GM23248 (cell line): ENCODE measurements at regions not wholly inside any gene's neighbourhood (a gene's known extent, or its start where the extent isn't known, plus 50 kb on each side); places are given as distances from the start of the nearest gene placed in this dataset.
"Not testable (repeated sequence)": the region's sequence is repeated elsewhere in the genome, so short reads cannot be mapped to it uniquely, and the experiment has no call there.

Experiments used
- DNase-seq: peaks from one replicate; pipeline ENCODE4 v3.0.0-alpha.2; 2015
- H2AFZ ChIP-seq: fragments of 200-600 bp; sonication (generic); 2 replicates; pipeline ENCODE4 v1.6.1; 2016; ENCODE audit warnings: antibody characterized with exemption
- H3F3A ChIP-seq: fragments of 200-600 bp; sonication (generic); 2 replicates; pipeline ENCODE4 v1.6.1; 2016; ENCODE audit warnings: mild to moderate bottlenecking, antibody characterized with exemption, mixed run types; ENCODE audit not compliant: insufficient read depth
- H3K27ac ChIP-seq: fragments of 200-600 bp; sonication (generic); 2 replicates; pipeline ENCODE4 v1.5.1; 2016; ENCODE audit warnings: mild to moderate bottlenecking
- H3K27me3 ChIP-seq: fragments of 200-600 bp; sonication (generic); replicated peaks from 2 replicates; pipeline ENCODE4 v1.6.1; 2016; ENCODE audit warnings: mild to moderate bottlenecking; ENCODE audit not compliant: insufficient read depth
- H3K36me3 ChIP-seq: fragments of 200-600 bp; sonication (generic); 2 replicates; pipeline ENCODE4 v1.6.1; 2016; ENCODE audit warnings: low read depth, mild to moderate bottlenecking
- H3K4me1 ChIP-seq: fragments of 200-600 bp; sonication (generic); 2 replicates; pipeline ENCODE4 v1.6.1; 2016; ENCODE audit warnings: mild to moderate bottlenecking; ENCODE audit not compliant: insufficient read depth
- H3K4me2 ChIP-seq: fragments of 200-600 bp; sonication (generic); one replicate; pipeline ENCODE4 v1.6.1; 2016; ENCODE audit warnings: mild to moderate bottlenecking; ENCODE audit not compliant: unreplicated experiment
- H3K4me3 ChIP-seq: fragments of 200-600 bp; sonication (generic); 2 replicates; pipeline ENCODE4 v1.5.1; 2016; ENCODE audit warnings: mild to moderate bottlenecking
- H3K79me2 ChIP-seq: fragments of 200-600 bp; sonication (generic); 2 replicates; pipeline ENCODE4 v1.6.1; 2016; ENCODE audit warnings: mild to moderate bottlenecking; ENCODE audit not compliant: insufficient read depth
- H3K9ac ChIP-seq: fragments of 200-600 bp; sonication (generic); 2 replicates; pipeline ENCODE4 v1.6.1; 2016; ENCODE audit warnings: mild to moderate bottlenecking
- H3K9me2 ChIP-seq: fragments of 200-600 bp; sonication (generic); 2 replicates; pipeline ENCODE4 v1.6.1; 2016; ENCODE audit warnings: mixed run types, mild to moderate bottlenecking, moderate library complexity; ENCODE audit not compliant: insufficient read depth
- H3K9me3 ChIP-seq: fragments of 200-600 bp; sonication (generic); one replicate; pipeline ENCODE4 v1.6.1; 2017; ENCODE audit warnings: low read depth
- H4K20me1 ChIP-seq: fragments of 200-600 bp; sonication (generic); 2 replicates; pipeline ENCODE4 v1.6.0; 2016; ENCODE audit not compliant: insufficient read depth
- EZH2 ChIP-seq: fragments of 200-600 bp; sonication (generic); IDR thresholded peaks from 2 replicates; pipeline ENCODE4 v1.6.1; 2018; ENCODE audit warnings: antibody characterized with exemption, mild to moderate bottlenecking; ENCODE audit not compliant: insufficient read depth, poor library complexity, severe bottlenecking
- EZH2phosphoT487 ChIP-seq: fragments of 200-600 bp; sonication (generic); IDR thresholded peaks from 2 replicates; pipeline ENCODE4 v1.6.1; 2018; ENCODE audit warnings: antibody characterized with exemption, moderate library complexity, mild to moderate bottlenecking, low read depth; ENCODE audit not compliant: insufficient read depth
- WGBS, 2 experiments: methylation state at CpG; one replicate each; pipeline ENCODE4 v1.1.6; 2015 to 2017; ENCODE audit warnings: low lambda C conversion rate in 2 of 2, low coverage in 1 of 2; ENCODE audit errors: missing lambda C conversion rate in 2 of 2; 5-methylcytosine and 5-hydroxymethylcytosine counted together
- in situ Hi-C: fragments of 300-500 bp; cut with MboI; formaldehyde crosslinking; loops from 2 replicates; pipeline ENCODE4 v1.15.0; 2020

GRCh38 chr9:73923796-73924195 is 573.3 kb upstream of the RORB start:
- Histone ChIP-seq H3K4me2 (no peak overlapping the region), H4K20me1 (no peaks in the 10 kb centered on the region), H3K36me3 (no peaks in the 10 kb centered on the region), H3K27me3 (no peaks in the 10 kb centered on the region), H3K9ac (no peak overlapping the region), H3K4me1 (no peaks in the 10 kb centered on the region), H3K4me3 (no peak overlapping the region), H2AFZ (no peak overlapping the region), H3K27ac (no peak overlapping the region), H3K9me2 (no peaks in the 10 kb centered on the region), H3K79me2 (no peaks in the 10 kb centered on the region), H3F3A (no peaks in the 10 kb centered on the region), H3K9me3 (no peaks in the 10 kb centered on the region)
- TF ChIP-seq EZH2 (no peak), EZH2phosphoT487 (no peak)
- 39 to 44% methylated on average over 4 of the region's 4 CpGs for WGBS, 2 experiments
- in situ Hi-C loops, result no loop called here
- no peak for DNase-seq

GRCh38 chr9:73951147-73951546 is 546.0 kb upstream of the RORB start:
- Histone ChIP-seq H3K9me2 (no peaks in the 10 kb centered on the region; the same call in 1 of the 2 replicates), H3K79me2 (no peaks in the 10 kb centered on the region), H3K27ac (no peak overlapping the region), H3K9me3 (no peaks in the 10 kb centered on the region), H3K36me3 (no peaks in the 10 kb centered on the region), H4K20me1 (no peaks in the 10 kb centered on the region), H3K4me3 (no peak overlapping the region), H3K4me2 (no peak overlapping the region), H3K4me1 (no peaks in the 10 kb centered on the region), H3F3A (no peaks in the 10 kb centered on the region), H2AFZ (no peak overlapping the region), H3K9ac (no peak overlapping the region), H3K27me3 (no peaks in the 10 kb centered on the region)
- in situ Hi-C loops, result no loop called here
- no peak for TF ChIP-seq EZH2
- no peak for TF ChIP-seq EZH2phosphoT487
- 12 to 14% methylated on average over 4 of the region's 4 CpGs for WGBS, 2 experiments
- DNase-seq, result no peak

- TF ChIP-seq EZH2phosphoT487, result no peak
- TF ChIP-seq EZH2, result no peak
- no peak overlapping the region for H3K27ac ChIP-seq
- no peak overlapping the region for H3K4me2 ChIP-seq
- H3F3A ChIP-seq, result no peaks in the 10 kb centered on the region
- no peaks in the 10 kb centered on the region for H3K27me3 ChIP-seq
- no peaks in the 10 kb centered on the region for H3K4me1 ChIP-seq
- H3K9ac ChIP-seq, result no peak overlapping the region
- no peaks in the 10 kb centered on the region for H3K9me2 ChIP-seq
- H3K79me2 ChIP-seq, result no peaks in the 10 kb centered on the region
- DNase-seq, result no peak
- in situ Hi-C loops, result no loop called here
- no peaks in the 10 kb centered on the region for H3K36me3 ChIP-seq
- no peaks in the 10 kb centered on the region for H3K9me3 ChIP-seq
- 10 to 11% methylated on average over 4 of the region's 4 CpGs for WGBS, 2 experiments
- no peak overlapping the region for H2AFZ ChIP-seq
- no peaks in the 10 kb centered on the region for H4K20me1 ChIP-seq
- H3K4me3 ChIP-seq, result no peak overlapping the region
Observed at GRCh38 chr9:73962792-73963191, 534.3 kb upstream of the RORB start.

- in situ Hi-C loops, result no loop called here
- DNase-seq, result no peak
- H3K36me3 ChIP-seq, result no peaks in the 10 kb centered on the region
- H4K20me1 ChIP-seq, result no peaks in the 10 kb centered on the region
- H3K9me3 ChIP-seq, result no peaks in the 10 kb centered on the region
- H3K27me3 ChIP-seq, result no peaks in the 10 kb centered on the region
- no peaks in the 10 kb centered on the region for H3K79me2 ChIP-seq
- no peak overlapping the region for H3K27ac ChIP-seq
- no peak overlapping the region for H2AFZ ChIP-seq
- H3K9me2 ChIP-seq, result no peaks in the 10 kb centered on the region
- H3K4me3 ChIP-seq, result no peak overlapping the region
- TF ChIP-seq EZH2, result no peak
- TF ChIP-seq EZH2phosphoT487, result no peak
- no peak overlapping the region for H3K4me2 ChIP-seq
- H3K4me1 ChIP-seq, result no peaks in the 10 kb centered on the region
- H3K9ac ChIP-seq, result no peak overlapping the region
- WGBS, 2 experiments, result 53 to 58% methylated on average over 1 of the region's 1 CpG
- H3F3A ChIP-seq, result no peaks in the 10 kb centered on the region
Observed at GRCh38 chr9:73969936-73970335, 527.2 kb upstream of the RORB start.

- H3F3A ChIP-seq, H3K36me3 ChIP-seq, H3K9ac ChIP-seq, H3K9me2 ChIP-seq, H3K27ac ChIP-seq, in situ Hi-C loops, DNase-seq, H3K79me2 ChIP-seq, H4K20me1 ChIP-seq, H3K27me3 ChIP-seq, H3K4me1 ChIP-seq, H3K9me3 ChIP-seq, H2AFZ ChIP-seq, H3K4me2 ChIP-seq, H3K4me3 ChIP-seq: not testable (repeated sequence)
- 22 to 27% methylated on average over 3 of the region's 3 CpGs for WGBS, 2 experiments
Observed at GRCh38 chr9:73976424-73976823, 520.7 kb upstream of the RORB start.
